Breast epithelium (tissue), 4 donors: ENCODE measurements at regions not wholly inside any gene's neighbourhood (a gene's known extent, or its start where the extent isn't known, plus 50 kb on each side); places are given as distances from the start of the nearest gene placed in this dataset.
"Not testable (repeated sequence)": the region's sequence is repeated elsewhere in the genome, so short reads cannot be mapped to it uniquely, and the experiment has no call there.

Experiments used
- DNase-seq, 2 donors: peaks; one replicate each; pipeline ENCODE4 v3.0.0-alpha.2; 2019; ENCODE audit warnings: low spot score in 2 of 2
- H3K27ac ChIP-seq, 2 donors: fragments of 200-600 bp; sonication (generic) in 1 of 2; one replicate each; pipeline ENCODE4 v1.5.1; 2016 to 2019; ENCODE audit warnings: mild to moderate bottlenecking in 1 of 2
- H3K27me3 ChIP-seq, 2 donors: fragments of 200-600 bp; sonication (generic) in 1 of 2; one replicate each; pipeline versions ENCODE4 v1.5.1 to v1.6.0; 2017 to 2019; ENCODE audit warnings: control low read depth in 1 of 2, mild to moderate bottlenecking in 1 of 2
- H3K36me3 ChIP-seq: fragments of 200-600 bp; one replicate; pipeline ENCODE4 v1.5.1; 2019
- H3K4me1 ChIP-seq, 2 donors: fragments of 200-600 bp; sonication (generic); one replicate each; pipeline ENCODE4 v1.5.1; 2016 to 2019; ENCODE audit warnings: control low read depth in 1 of 2
- H3K4me3 ChIP-seq, 3 donors: fragments of 200-600 bp; sonication (generic); 1 replicate in 2 of 3; 2 replicates in 1 of 3; pipeline ENCODE4 v1.5.1; 2016 to 2019; ENCODE audit warnings: mild to moderate bottlenecking in 3 of 3, moderate library complexity in 2 of 3
- H3K9me3 ChIP-seq, 2 donors: fragments of 200-600 bp; sonication (generic) in 1 of 2; one replicate each; pipeline ENCODE4 v1.5.1; 2016 to 2019; ENCODE audit warnings: control low read depth in 1 of 2
- CTCF ChIP-seq, 3 donors: fragments of 450-650 bp; IDR thresholded peaks; one replicate each; pipeline ENCODE4 v1.5.1; 2016 to 2017; ENCODE audit warnings: antibody characterized with exemption in 3 of 3, mild to moderate bottlenecking in 3 of 3, moderate library complexity in 3 of 3
- POLR2A ChIP-seq: fragments of 450-650 bp; IDR thresholded peaks from one replicate; pipeline ENCODE4 v1.6.1; 2016; ENCODE audit warnings: antibody characterized with exemption, mild to moderate bottlenecking, moderate library complexity
- POLR2AphosphoS5 ChIP-seq, 3 donors: sonication (generic); formaldehyde crosslinking; IDR thresholded peaks; one replicate each; pipeline ENCODE4 v1.6.1; 2017; ENCODE audit warnings: antibody characterized with exemption in 3 of 3
- intact Hi-C: fragments of 100-400 bp; cut with DNase I; formaldehyde crosslinking; loops from one replicate; pipeline ENCODE4 v1.15.1; 2023; ENCODE audit warnings: low total_unique reads

GRCh38 chr17:31798205-31798724 is 60.8 kb downstream of the COPRS start:
- intact Hi-C loops: no loop called here
- no peaks in the 10 kb centered on the region for H3K4me1 ChIP-seq
- no peaks in the 10 kb centered on the region for H3K36me3 ChIP-seq
- H3K27me3 ChIP-seq: no peaks in the 10 kb centered on the region
- H3K27ac ChIP-seq: no peak overlapping the region
- DNase-seq: no peak
- TF ChIP-seq CTCF (IDR thresholded peaks at IDR 0.05) (no peak), POLR2AphosphoS5 (IDR thresholded peaks at IDR 0.05) (no peak), POLR2A (no peak)
- H3K9me3 ChIP-seq: no peaks in the 10 kb centered on the region
- H3K4me3 ChIP-seq: no peak overlapping the region

GRCh38 chr17:31795941-31796340 is 63.1 kb downstream of the COPRS start:
- H3K27me3 ChIP-seq, H3K4me3 ChIP-seq, DNase-seq, H3K27ac ChIP-seq, intact Hi-C loops, H3K36me3 ChIP-seq, H3K9me3 ChIP-seq, H3K4me1 ChIP-seq: not testable (repeated sequence)

GRCh38 chr17:31794111-31794510 is 64.9 kb downstream of the COPRS start:
- no peak overlapping the region for H3K4me3 ChIP-seq
- H3K27me3 ChIP-seq: no peaks in the 10 kb centered on the region
- H3K9me3 ChIP-seq: no peaks in the 10 kb centered on the region
- intact Hi-C loops: no loop called here
- DNase-seq: no peak
- H3K36me3 ChIP-seq: no peaks in the 10 kb centered on the region
- no peak overlapping the region for H3K27ac ChIP-seq
- no peaks in the 10 kb centered on the region for H3K4me1 ChIP-seq
- no peak for TF ChIP-seq POLR2AphosphoS5 (IDR thresholded peaks at IDR 0.05)

GRCh38 chr17:31793634-31794033 is 65.4 kb downstream of the COPRS start:
- H3K36me3 ChIP-seq, intact Hi-C loops, H3K4me1 ChIP-seq, DNase-seq, H3K9me3 ChIP-seq, H3K27me3 ChIP-seq, H3K27ac ChIP-seq, H3K4me3 ChIP-seq: not testable (repeated sequence)

GRCh38 chr17:31792007-31792585 is 66.9 kb downstream of the COPRS start:
- no peaks in the 10 kb centered on the region for H3K27me3 ChIP-seq
- TF ChIP-seq POLR2A (no peak), POLR2AphosphoS5 (IDR thresholded peaks at IDR 0.05) (no peak), CTCF (IDR thresholded peaks at IDR 0.05) (no peak)
- no peaks in the 10 kb centered on the region for H3K9me3 ChIP-seq
- intact Hi-C loops: no loop called here
- no peak overlapping the region for H3K27ac ChIP-seq
- DNase-seq: no peak
- H3K4me1 ChIP-seq: no peaks in the 10 kb centered on the region
- no peak overlapping the region for H3K4me3 ChIP-seq
- H3K36me3 ChIP-seq: no peaks in the 10 kb centered on the region

GRCh38 chr17:31789707-31790505 is 69.1 kb downstream of the COPRS start:
- Histone ChIP-seq H3K27me3 (no peaks in the 10 kb centered on the region), H3K27ac (no peak overlapping the region), H3K36me3 (no peaks in the 10 kb centered on the region), H3K4me1 (no peaks in the 10 kb centered on the region), H3K9me3 (no peaks in the 10 kb centered on the region), H3K4me3 (no peak overlapping the region)
- TF ChIP-seq CTCF (IDR thresholded peaks at IDR 0.05) (no peak), POLR2AphosphoS5 (IDR thresholded peaks at IDR 0.05) (no peak), POLR2A (no peak)
- DNase-seq: no peak
- intact Hi-C loops: no loop called here
